Mesothelial cell of epicardium (in vitro differentiated cells): ENCODE measurements at regions not wholly inside any gene's neighbourhood (a gene's known extent, or its start where the extent isn't known, plus 50 kb on each side); places are given as distances from the start of the nearest gene placed in this dataset.
"Not testable (repeated sequence)": the region's sequence is repeated elsewhere in the genome, so short reads cannot be mapped to it uniquely, and the experiment has no call there.

Experiments used
- DNase-seq, 2 experiments: peaks; one replicate each; pipeline ENCODE4 v3.0.0; 2021; ENCODE audit warnings: low spot score in 2 of 2; ENCODE audit not compliant: unreplicated experiment in 2 of 2
- H3K27ac Mint-ChIP-seq: 2 replicates; pipeline ENCODE4 v1.8.0; 2021; ENCODE audit warnings: mixed read lengths
- H3K27me3 Mint-ChIP-seq: 2 replicates; pipeline ENCODE4 v1.8.0; 2021; ENCODE audit warnings: low read depth, mixed read lengths
- H3K36me3 Mint-ChIP-seq: 2 replicates; pipeline ENCODE4 v1.8.0; 2021; ENCODE audit warnings: mixed read lengths
- H3K4me1 Mint-ChIP-seq: 2 replicates; pipeline ENCODE4 v1.8.0; 2021; ENCODE audit warnings: mixed read lengths
- H3K4me3 Mint-ChIP-seq: 2 replicates; pipeline ENCODE4 v1.8.0; 2021; ENCODE audit warnings: mild to moderate bottlenecking, moderate library complexity, mixed read lengths
- H3K9me3 Mint-ChIP-seq: 2 replicates; pipeline ENCODE4 v1.8.0; 2021; ENCODE audit warnings: mixed read lengths
- TF ChIP-seq, protein P1 (sequence below): fragments of 200-600 bp; sonication (generic); IDR thresholded peaks from one replicate; pipeline ENCODE4 v1.5.0; 2021; ENCODE audit warnings: antibody characterized with exemption; ENCODE audit not compliant: unreplicated experiment

GRCh38 chr10:8674230-8674629 is 619.7 kb downstream of the GATA3 start:
- Mint-ChIP-seq H3K27me3 (no peaks in the 10 kb centered on the region), H3K4me3 (no peak overlapping the region), H3K27ac (no peak overlapping the region), H3K36me3 (peaks cover under 1% of the 10 kb centered on the region), H3K4me1 (peaks cover 16% of the 10 kb centered on the region), H3K9me3 (peaks cover 25% of the 10 kb centered on the region)
- DNase-seq = no peak
- TF ChIP-seq, protein P1, sequence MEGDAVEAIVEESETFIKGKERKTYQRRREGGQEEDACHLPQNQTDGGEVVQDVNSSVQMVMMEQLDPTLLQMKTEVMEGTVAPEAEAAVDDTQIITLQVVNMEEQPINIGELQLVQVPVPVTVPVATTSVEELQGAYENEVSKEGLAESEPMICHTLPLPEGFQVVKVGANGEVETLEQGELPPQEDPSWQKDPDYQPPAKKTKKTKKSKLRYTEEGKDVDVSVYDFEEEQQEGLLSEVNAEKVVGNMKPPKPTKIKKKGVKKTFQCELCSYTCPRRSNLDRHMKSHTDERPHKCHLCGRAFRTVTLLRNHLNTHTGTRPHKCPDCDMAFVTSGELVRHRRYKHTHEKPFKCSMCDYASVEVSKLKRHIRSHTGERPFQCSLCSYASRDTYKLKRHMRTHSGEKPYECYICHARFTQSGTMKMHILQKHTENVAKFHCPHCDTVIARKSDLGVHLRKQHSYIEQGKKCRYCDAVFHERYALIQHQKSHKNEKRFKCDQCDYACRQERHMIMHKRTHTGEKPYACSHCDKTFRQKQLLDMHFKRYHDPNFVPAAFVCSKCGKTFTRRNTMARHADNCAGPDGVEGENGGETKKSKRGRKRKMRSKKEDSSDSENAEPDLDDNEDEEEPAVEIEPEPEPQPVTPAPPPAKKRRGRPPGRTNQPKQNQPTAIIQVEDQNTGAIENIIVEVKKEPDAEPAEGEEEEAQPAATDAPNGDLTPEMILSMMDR = no peak

GRCh38 chr10:8677642-8678041 is 623.2 kb downstream of the GATA3 start:
- no peak overlapping the region for H3K4me3 Mint-ChIP-seq
- TF ChIP-seq, protein P1 = no peak
- peaks cover 16% of the 10 kb centered on the region for H3K9me3 Mint-ChIP-seq
- DNase-seq = no peak
- peaks cover 3% of the 10 kb centered on the region for H3K36me3 Mint-ChIP-seq
- H3K27me3 Mint-ChIP-seq = no peaks in the 10 kb centered on the region
- H3K4me1 Mint-ChIP-seq = peaks cover 7% of the 10 kb centered on the region
- H3K27ac Mint-ChIP-seq = peak overlapping the region; percentile 18

DNA sequence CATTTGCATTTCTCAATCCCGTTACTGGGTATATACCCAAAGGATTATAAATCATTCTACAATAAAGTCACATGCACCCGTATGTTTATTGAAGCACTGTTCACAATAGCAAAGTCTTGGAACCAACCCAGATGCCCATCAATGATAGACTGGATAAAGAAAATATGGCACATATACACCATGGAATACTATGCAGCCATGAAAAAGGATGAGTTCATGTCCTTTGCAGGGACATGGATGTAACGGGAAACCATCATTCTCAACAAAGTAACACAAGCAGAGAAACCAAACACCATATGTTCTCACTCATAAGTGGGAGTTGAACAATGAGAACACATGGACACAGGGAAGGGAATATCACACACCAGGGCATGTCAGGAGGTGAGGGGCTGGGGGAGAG is 630.4 kb downstream of the GATA3 start:
- H3K27me3 Mint-ChIP-seq, H3K9me3 Mint-ChIP-seq: not testable (repeated sequence)

DNA sequence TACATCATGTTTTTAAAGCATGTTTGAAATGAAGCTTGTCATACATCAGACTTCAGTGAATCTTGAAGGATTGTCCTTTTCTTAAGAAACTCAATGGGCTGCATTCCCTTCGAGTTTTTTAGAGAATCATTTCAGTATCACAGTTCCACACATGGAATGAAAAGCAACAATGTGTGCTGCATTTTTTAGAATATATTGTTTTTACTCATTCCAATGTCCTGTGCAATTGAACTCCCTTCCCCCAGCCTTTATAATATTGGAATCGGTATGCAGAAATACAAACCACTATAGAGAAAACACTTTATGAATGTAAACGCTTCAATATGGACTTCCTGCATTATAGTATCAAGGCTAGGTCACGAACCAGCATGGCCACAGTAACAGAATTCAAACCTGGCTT is 634.4 kb downstream of the GATA3 start:
- Mint-ChIP-seq H3K36me3 (no peaks in the 10 kb centered on the region), H3K4me3 (no peak overlapping the region), H3K27me3 (no peaks in the 10 kb centered on the region), H3K27ac (no peak overlapping the region), H3K9me3 (peaks cover 4% of the 10 kb centered on the region), H3K4me1 (peaks cover 13% of the 10 kb centered on the region)
- no peak for DNase-seq
- TF ChIP-seq, protein P1 = no peak

More for the DNA sequence above, 630.4 kb downstream of the GATA3 start:
- not testable (repeated sequence) for H3K4me3 Mint-ChIP-seq, H3K27ac Mint-ChIP-seq, H3K36me3 Mint-ChIP-seq, DNase-seq
- H3K4me1 Mint-ChIP-seq = peaks cover 18% of the 10 kb centered on the region

DNA sequence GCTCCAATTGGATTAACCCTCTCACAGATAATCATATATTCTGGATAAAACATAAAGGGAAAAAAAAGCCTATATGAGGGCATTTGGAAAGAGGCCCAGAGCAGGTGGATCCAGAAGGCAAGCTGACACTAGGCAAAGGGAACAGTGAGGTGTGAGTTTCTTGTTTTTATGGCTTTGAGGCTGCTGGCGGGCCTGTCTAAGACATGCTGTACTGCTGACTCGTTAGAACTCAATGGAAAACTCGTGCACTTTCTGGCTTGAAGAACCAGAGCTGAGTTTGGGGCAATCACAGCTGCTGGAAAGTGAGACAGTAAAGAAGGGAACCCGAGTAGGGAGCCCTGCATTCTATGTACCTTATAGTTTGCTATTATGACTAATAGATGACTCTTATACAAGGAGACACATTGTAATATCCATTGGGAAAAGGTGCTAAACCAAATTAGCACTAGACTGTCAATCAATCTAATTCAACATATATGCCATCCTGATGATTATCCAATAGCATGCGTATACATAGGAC is 637.1 kb downstream of the GATA3 start:
- H3K4me3 Mint-ChIP-seq = no peak overlapping the region

GRCh38 chr10:8693635-8694034 is 639.1 kb downstream of the GATA3 start:
- H3K9me3 Mint-ChIP-seq, H3K27ac Mint-ChIP-seq, H3K27me3 Mint-ChIP-seq, DNase-seq, H3K36me3 Mint-ChIP-seq, H3K4me3 Mint-ChIP-seq: not testable (repeated sequence)
- peaks cover 14% of the 10 kb centered on the region for H3K4me1 Mint-ChIP-seq

More for the DNA sequence above, 637.1 kb downstream of the GATA3 start:
- Mint-ChIP-seq H3K9me3 (peaks cover 4% of the 10 kb centered on the region), H3K4me1 (peaks cover 17% of the 10 kb centered on the region), H3K27ac (no peak overlapping the region), H3K36me3 (no peaks in the 10 kb centered on the region), H3K27me3 (no peaks in the 10 kb centered on the region)
- DNase-seq = no peak
- TF ChIP-seq, protein P1 = no peak

GRCh38 chr10:8696746-8697145 is 642.3 kb downstream of the GATA3 start:
- Mint-ChIP-seq H3K27me3 (no peaks in the 10 kb centered on the region), H3K4me3 (no peak overlapping the region), H3K9me3 (peaks cover 13% of the 10 kb centered on the region), H3K27ac (peak overlapping the region; percentile 32), H3K36me3 (peaks cover 6% of the 10 kb centered on the region), H3K4me1 (peaks cover 18% of the 10 kb centered on the region)
- TF ChIP-seq, protein P1 = no peak
- DNase-seq = no peak
